Endothelial cell of umbilical vein (primary cell): ENCODE measurements at regions not wholly inside any gene's neighbourhood (a gene's known extent, or its start where the extent isn't known, plus 50 kb on each side); places are given as distances from the start of the nearest gene placed in this dataset.

ENCODE experiments used
- BruUV-seq: library from RNA; stranded (reverse); fragments of 400-500 nt; replicated peaks from 2 replicates; lab custom pipeline; 2021; lab: Mats Ljungman, UMichigan
- CTCF ChIA-PET: fragments of 300-600, 350-600 bp; sonication (Branson Sonifier 250); formaldehyde crosslinking; loops from one replicate; lab custom pipeline; 2021; ENCODE audit warnings: antibody characterized with exemption, inconsistent platforms; lab: Charles Lee
- POLR2A ChIA-PET: fragments of 300-600, 350-600 bp; sonication (Branson Sonifier 250); formaldehyde crosslinking; loops from one replicate; lab custom pipeline; 2021; ENCODE audit warnings: antibody characterized with exemption, inconsistent platforms; lab: Charles Lee
- DNase-seq: peaks from one replicate; pipeline ENCODE4 v3.0.0-alpha.2; 2011; ENCODE audit warnings: low read depth, low spot score
- FAIRE-seq: peaks from 2 replicates; lab custom pipeline; 2011; peaks lifted over from hg19 to GRCh38; lab: Jason Lieb, UNC
- H2AFZ ChIP-seq: 2 replicates; pipeline ENCODE4 v1.6.0; 2012; ENCODE audit warnings: low read depth, low read length, control low read depth, inconsistent platforms
- H3K27ac ChIP-seq: 2 replicates; pipeline ENCODE4 v1.5.1; 2011; ENCODE audit warnings: low read depth, mild to moderate bottlenecking, control low read depth, low read length, moderate library complexity; ENCODE audit not compliant: insufficient read depth
- H3K27me3 ChIP-seq, 2 experiments: 2 replicates each; pipeline versions ENCODE4 v1.6.0 to v1.6.1; 2011; ENCODE audit warnings: low read length in 2 of 2, mixed read lengths in 1 of 2; ENCODE audit not compliant: control insufficient read depth in 2 of 2, insufficient read depth in 2 of 2
- H3K36me3 ChIP-seq, 2 experiments: 2 replicates in 1 of 2; 3 replicates in 1 of 2; pipeline ENCODE4 v1.5.1; 2011; ENCODE audit warnings: low read length in 2 of 2, mild to moderate bottlenecking in 1 of 2, moderate library complexity in 1 of 2; ENCODE audit not compliant: control insufficient read depth in 2 of 2, insufficient read depth in 2 of 2; ENCODE audit errors: extremely low read depth in 1 of 2
- H3K4me1 ChIP-seq: 3 replicates; pipeline ENCODE4 v1.5.1; 2011; ENCODE audit warnings: mild to moderate bottlenecking, low read length; ENCODE audit not compliant: control insufficient read depth, insufficient read depth; ENCODE audit errors: extremely low read depth
- H3K4me2 ChIP-seq: 2 replicates; pipeline ENCODE4 v1.6.1; 2011; ENCODE audit warnings: low read length, control low read depth, mixed read lengths; ENCODE audit not compliant: insufficient read depth
- H3K4me3 ChIP-seq, 3 experiments: fragments of 200-600 bp in 1 of 3; sonication (generic), shearing (Covaris generic) in 1 of 3; replicated peaks in 1 of 3; 2 replicates each; pipeline ENCODE4 v1.5.1; 2011 to 2016; ENCODE audit warnings: control low read depth in 3 of 3, low read length in 3 of 3, mild to moderate bottlenecking in 2 of 3, inconsistent platforms in 1 of 3, low read depth in 1 of 3, moderate library complexity in 1 of 3; ENCODE audit not compliant: insufficient read depth in 1 of 3
- H3K79me2 ChIP-seq: 2 replicates; pipeline ENCODE4 v1.6.0; 2012; ENCODE audit warnings: low read length, inconsistent platforms; ENCODE audit not compliant: control insufficient read depth, insufficient read depth
- H3K9ac ChIP-seq: replicated peaks from 2 replicates; pipeline ENCODE3; 2011; ENCODE audit warnings: low read length, control low read depth; ENCODE audit not compliant: insufficient read depth; ENCODE audit errors: extremely low read depth
- H3K9me1 ChIP-seq: replicated peaks from 3 replicates; pipeline ENCODE4 v1.6.0; 2011; ENCODE audit warnings: mild to moderate bottlenecking, low read length; ENCODE audit not compliant: control insufficient read depth, insufficient read depth; ENCODE audit errors: extremely low read depth
- H3K9me3 ChIP-seq: replicated peaks from 2 replicates; pipeline ENCODE4 v1.5.1; 2012; ENCODE audit warnings: low read length, inconsistent platforms; ENCODE audit not compliant: control insufficient read depth, insufficient read depth
- H4K20me1 ChIP-seq: replicated peaks from 2 replicates; pipeline ENCODE3; 2011; ENCODE audit warnings: mild to moderate bottlenecking, low read length; ENCODE audit not compliant: control insufficient read depth, insufficient read depth; ENCODE audit errors: extremely low read depth
- EZH2 ChIP-seq: IDR thresholded peaks from 2 replicates; pipeline ENCODE4 v1.6.1; 2012; ENCODE audit warnings: borderline replicate concordance, low read depth, mild to moderate bottlenecking, moderate library complexity, low read length, inconsistent platforms; ENCODE audit not compliant: severe bottlenecking
- FOS ChIP-seq: IDR thresholded peaks from 2 replicates; pipeline ENCODE4 v1.6.1; 2011; ENCODE audit warnings: mild to moderate bottlenecking, low read length, moderate library complexity, borderline replicate concordance; ENCODE audit not compliant: insufficient read depth
- GATA2 ChIP-seq: IDR thresholded peaks from 2 replicates; pipeline ENCODE4 v1.7.0; 2011; ENCODE audit warnings: low read depth, mild to moderate bottlenecking, moderate library complexity, mixed read lengths, low read length; ENCODE audit not compliant: insufficient read length, insufficient read depth
- JUN ChIP-seq: IDR thresholded peaks from 2 replicates; pipeline ENCODE4 v1.6.1; 2011; ENCODE audit warnings: borderline replicate concordance, low read depth; ENCODE audit not compliant: insufficient read length, insufficient read depth
- MYC ChIP-seq: IDR thresholded peaks from one replicate; pipeline ENCODE4 v1.6.1; 2011; ENCODE audit warnings: mild to moderate bottlenecking, low read depth, low read length
- POLR2A ChIP-seq: IDR thresholded peaks from 2 replicates; pipeline ENCODE4 v1.6.1; 2012; ENCODE audit warnings: low read depth, mild to moderate bottlenecking, control low read depth, low read length
- POLR2AphosphoS5 ChIP-seq: IDR thresholded peaks from 2 replicates; pipeline ENCODE4 v1.6.1; 2012; ENCODE audit warnings: low read depth, mild to moderate bottlenecking, control low read depth, low read length, moderate library complexity; ENCODE audit not compliant: insufficient read depth
- dilution Hi-C: fragments of 300-500 bp; cut with MboI; formaldehyde crosslinking; loops from one replicate; pipeline ENCODE4 v1.15.0; 2019; ENCODE audit warnings: low sequenced_read_pairs; ENCODE audit not compliant: extremely low pct_ligation_motif_present
- intact Hi-C: fragments of 100-400 bp; cut with micrococcal nuclease; formaldehyde crosslinking; loops from one replicate; pipeline ENCODE4 v1.10.0; 2022
- TF ChIP-seq, protein P1 (sequence below), 2 donors: IDR thresholded peaks; 1 replicate in 1 of 2; 2 replicates in 1 of 2; pipeline ENCODE4 v1.5.1; 2011; ENCODE audit warnings: low read length in 2 of 2, mild to moderate bottlenecking in 2 of 2, moderate library complexity in 2 of 2, control low read depth in 1 of 2, inconsistent platforms in 1 of 2, low read depth in 1 of 2; ENCODE audit not compliant: insufficient read depth in 1 of 2; ENCODE audit errors: extremely low read depth in 1 of 2
- TF ChIP-seq, protein P2 (sequence below): IDR thresholded peaks from 2 replicates; pipeline ENCODE4 v1.6.1; 2011; ENCODE audit not compliant: insufficient read depth, insufficient read length

DNA sequence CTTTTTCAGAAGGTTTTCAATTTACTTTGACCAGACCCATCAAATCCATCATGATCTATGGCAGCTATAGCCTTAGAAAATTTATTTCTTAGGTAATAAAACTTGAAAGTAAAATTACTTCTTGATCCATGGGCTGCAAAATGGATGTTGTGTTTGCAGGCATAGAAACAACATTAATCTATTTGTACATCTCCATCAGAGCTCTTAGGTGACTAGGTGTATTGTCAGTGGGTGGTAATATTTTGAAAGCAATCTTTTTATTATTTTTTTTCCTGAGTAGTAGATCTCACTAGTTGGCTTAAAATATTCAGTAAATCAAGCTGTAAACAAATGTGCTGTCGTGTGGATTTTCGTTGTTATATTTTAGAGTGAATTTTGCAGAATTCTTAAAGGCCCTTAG, 710.0 kb downstream of the SLITRK6 start:
- Histone ChIP-seq H3K27me3 (no peaks in the 10 kb centered on the region), H3K9me1 (no peaks in the 10 kb centered on the region), H3K4me1 (no peaks in the 10 kb centered on the region), H3K9ac (no peak overlapping the region), H3K27ac (no peak overlapping the region), H2AFZ (no peak overlapping the region), H3K4me3 (no peak overlapping the region), H3K9me3 (no peaks in the 10 kb centered on the region), H4K20me1 (no peaks in the 10 kb centered on the region), H3K79me2 (no peaks in the 10 kb centered on the region), H3K4me2 (no peak overlapping the region), H3K36me3 (no peaks in the 10 kb centered on the region)
- FAIRE-seq = no peak
- ChIA-PET POLR2A (no interaction called here), CTCF (no interaction called here)
- no peak for DNase-seq
- intact Hi-C loops = no loop called here
- TF ChIP-seq, protein P1, sequence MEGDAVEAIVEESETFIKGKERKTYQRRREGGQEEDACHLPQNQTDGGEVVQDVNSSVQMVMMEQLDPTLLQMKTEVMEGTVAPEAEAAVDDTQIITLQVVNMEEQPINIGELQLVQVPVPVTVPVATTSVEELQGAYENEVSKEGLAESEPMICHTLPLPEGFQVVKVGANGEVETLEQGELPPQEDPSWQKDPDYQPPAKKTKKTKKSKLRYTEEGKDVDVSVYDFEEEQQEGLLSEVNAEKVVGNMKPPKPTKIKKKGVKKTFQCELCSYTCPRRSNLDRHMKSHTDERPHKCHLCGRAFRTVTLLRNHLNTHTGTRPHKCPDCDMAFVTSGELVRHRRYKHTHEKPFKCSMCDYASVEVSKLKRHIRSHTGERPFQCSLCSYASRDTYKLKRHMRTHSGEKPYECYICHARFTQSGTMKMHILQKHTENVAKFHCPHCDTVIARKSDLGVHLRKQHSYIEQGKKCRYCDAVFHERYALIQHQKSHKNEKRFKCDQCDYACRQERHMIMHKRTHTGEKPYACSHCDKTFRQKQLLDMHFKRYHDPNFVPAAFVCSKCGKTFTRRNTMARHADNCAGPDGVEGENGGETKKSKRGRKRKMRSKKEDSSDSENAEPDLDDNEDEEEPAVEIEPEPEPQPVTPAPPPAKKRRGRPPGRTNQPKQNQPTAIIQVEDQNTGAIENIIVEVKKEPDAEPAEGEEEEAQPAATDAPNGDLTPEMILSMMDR (IDR thresholded peaks at IDR 0.05; ENCODE audit: extremely low read depth in 1 of 2, insufficient read depth in 1 of 2, low read depth in 1 of 2, low read length in 2 of 2) = no peak
- TF ChIP-seq POLR2AphosphoS5 (no peak), MYC (no peak), FOS (no peak), EZH2 (no peak), JUN (no peak), GATA2 (no peak), POLR2A (no peak)
- TF ChIP-seq, protein P2, sequence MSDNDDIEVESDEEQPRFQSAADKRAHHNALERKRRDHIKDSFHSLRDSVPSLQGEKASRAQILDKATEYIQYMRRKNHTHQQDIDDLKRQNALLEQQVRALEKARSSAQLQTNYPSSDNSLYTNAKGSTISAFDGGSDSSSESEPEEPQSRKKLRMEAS = no peak
- dilution Hi-C loops = no loop called here
- no TSS peak for BruUV-seq
